ENCODE measurements at regions not wholly inside any gene's neighbourhood (a gene's known extent, or its start where the extent isn't known, plus 50 kb on each side); places are given as distances from the start of the nearest gene placed in this dataset.

- DNase-seq (ENCODE audit: low read depth) = no peak
Measured at GRCh38 chr6:14965424-14966075, 280.3 kb upstream of the JARID2 start.

- no peak for DNase-seq (ENCODE audit: low read depth)
Measured at GRCh38 chr6:14966096-14966905, 279.6 kb upstream of the JARID2 start.

- no peak for DNase-seq (ENCODE audit: low read depth)
Measured at GRCh38 chr6:14966906-14967711, 278.8 kb upstream of the JARID2 start.

GRCh38 chr6:14968056-14968637 lies 277.7 kb upstream of the JARID2 start:
- DNase-seq (ENCODE audit: low read depth) = no peak

- DNase-seq (ENCODE audit: low read depth) = no peak
Measured at GRCh38 chr6:14969126-14969525, 276.7 kb upstream of the JARID2 start.

GRCh38 chr6:14972379-14973067 lies 273.3 kb upstream of the JARID2 start:
- DNase-seq (ENCODE audit: low read depth) = no peak

- no peak for DNase-seq (ENCODE audit: low read depth)
Measured at GRCh38 chr6:14974372-14974771, 271.5 kb upstream of the JARID2 start.

GRCh38 chr6:14974792-14975470 lies 270.9 kb upstream of the JARID2 start:
- DNase-seq (ENCODE audit: low read depth) = no peak

GRCh38 chr6:14975471-14975817 lies 270.4 kb upstream of the JARID2 start:
- no peak for DNase-seq (ENCODE audit: low read depth)

- DNase-seq (ENCODE audit: low read depth) = no peak
Measured at GRCh38 chr6:14977747-14978382, 268.0 kb upstream of the JARID2 start.

- DNase-seq (ENCODE audit: low read depth) = no peak
Measured at GRCh38 chr6:14981960-14982359, 263.9 kb upstream of the JARID2 start.

- no peak for DNase-seq (ENCODE audit: low read depth)
Measured at GRCh38 chr6:14983599-14984518, 262.0 kb upstream of the JARID2 start.

- DNase-seq (ENCODE audit: low read depth) = no peak
Measured at GRCh38 chr6:14984519-14984853, 261.4 kb upstream of the JARID2 start.

GRCh38 chr6:14985366-14985765 lies 260.5 kb upstream of the JARID2 start:
- no peak for DNase-seq (ENCODE audit: low read depth)

- DNase-seq (ENCODE audit: low read depth) = no peak
Measured at GRCh38 chr6:14986370-14986769, 259.5 kb upstream of the JARID2 start.

- DNase-seq (ENCODE audit: low read depth) = no peak
Measured at GRCh38 chr6:14987490-14987889, 258.4 kb upstream of the JARID2 start.

GRCh38 chr6:14992382-14992781 lies 253.5 kb upstream of the JARID2 start:
- no peak for DNase-seq (ENCODE audit: low read depth)

GRCh38 chr6:14995208-14995607 lies 250.7 kb upstream of the JARID2 start:
- no peak for DNase-seq (ENCODE audit: low read depth)

GRCh38 chr6:14995966-14996602 lies 249.8 kb upstream of the JARID2 start:
- no peak for DNase-seq (ENCODE audit: low read depth)

All from HS-5 (cell line).